GM21367 (cell line): ENCODE measurements at regions not wholly inside any gene's neighbourhood (a gene's known extent, or its start where the extent isn't known, plus 50 kb on each side); places are given as distances from the start of the nearest gene placed in this dataset.
"Not testable (repeated sequence)": the region's sequence is repeated elsewhere in the genome, so short reads cannot be mapped to it uniquely, and the experiment has no call there.

Experiments
- ATAC-seq: cut with Tn5 transposase; IDR thresholded peaks from one replicate; pipeline ENCODE4 v1.9.1; 2021; ENCODE audit not compliant: unreplicated experiment

GRCh38 chr4:189707227-189707626 is 233.4 kb upstream of the FRG1 start:
- not testable (repeated sequence) for ATAC-seq

- ATAC-seq: not testable (repeated sequence)
Observed at GRCh38 chr4:189711956-189712355, 228.7 kb upstream of the FRG1 start.

GRCh38 chr4:189721016-189721993 is 219.4 kb upstream of the FRG1 start:
- not testable (repeated sequence) for ATAC-seq

GRCh38 chr4:189722324-189723003 is 218.2 kb upstream of the FRG1 start:
- ATAC-seq: not testable (repeated sequence)

- ATAC-seq: not testable (repeated sequence)
Observed at GRCh38 chr4:189727982-189728638, 212.6 kb upstream of the FRG1 start.

GRCh38 chr4:189731989-189732388 is 208.7 kb upstream of the FRG1 start:
- ATAC-seq: not testable (repeated sequence)

GRCh38 chr4:189733507-189733906 is 207.2 kb upstream of the FRG1 start:
- not testable (repeated sequence) for ATAC-seq

GRCh38 chr4:189734648-189735267 is 205.9 kb upstream of the FRG1 start:
- not testable (repeated sequence) for ATAC-seq

- ATAC-seq: not testable (repeated sequence)
Observed at GRCh38 chr4:189736656-189737055, 204.0 kb upstream of the FRG1 start.

GRCh38 chr4:189740118-189740517 is 200.6 kb upstream of the FRG1 start:
- not testable (repeated sequence) for ATAC-seq

GRCh38 chr4:189740873-189741272 is 199.8 kb upstream of the FRG1 start:
- ATAC-seq: no peak

GRCh38 chr4:189753092-189753491 is 187.6 kb upstream of the FRG1 start:
- ATAC-seq: not testable (repeated sequence)

GRCh38 chr4:189763583-189763982 is 177.1 kb upstream of the FRG1 start:
- no peak for ATAC-seq

- no peak for ATAC-seq
Observed at GRCh38 chr4:189765301-189765700, 175.4 kb upstream of the FRG1 start.

- ATAC-seq: no peak
Observed at GRCh38 chr4:189765736-189766135, 174.9 kb upstream of the FRG1 start.

GRCh38 chr4:189767941-189768340 is 172.7 kb upstream of the FRG1 start:
- ATAC-seq: no peak

GRCh38 chr4:189769131-189769530 is 171.5 kb upstream of the FRG1 start:
- ATAC-seq: no peak

GRCh38 chr4:189771696-189772361 is 168.8 kb upstream of the FRG1 start:
- ATAC-seq: no peak

GRCh38 chr4:189773909-189774308 is 166.8 kb upstream of the FRG1 start:
- ATAC-seq: no peak

- no peak for ATAC-seq
Observed at GRCh38 chr4:189779281-189779980, 161.2 kb upstream of the FRG1 start.
